Neural cell (in vitro differentiated cells): ENCODE measurements at regions not wholly inside any gene's neighbourhood (a gene's known extent, or its start where the extent isn't known, plus 50 kb on each side); places are given as distances from the start of the nearest gene placed in this dataset.

Experiments used
- EP300 ChIP-seq: fragments of 450-650 bp; conservative IDR thresholded peaks from 2 replicates; pipeline ENCODE4 v1.6.1; 2014; ENCODE audit warnings: antibody characterized with exemption, mild to moderate bottlenecking, moderate library complexity; ENCODE audit not compliant: poor library complexity, severe bottlenecking
- EZH2 ChIP-seq: fragments of 200-600, 300-800 bp; shearing (Covaris generic), sonication (generic); IDR thresholded peaks from 2 replicates; pipeline ENCODE4 v1.6.1; 2014; ENCODE audit warnings: antibody characterized with exemption, low read length, borderline replicate concordance, mild to moderate bottlenecking; ENCODE audit not compliant: insufficient read depth, poor library complexity, severe bottlenecking
- MXI1 ChIP-seq: fragments of 450-650 bp; conservative IDR thresholded peaks from 2 replicates; pipeline ENCODE4 v1.6.1; 2014; ENCODE audit warnings: antibody characterized with exemption, mild to moderate bottlenecking; ENCODE audit not compliant: poor library complexity, severe bottlenecking
- POLR2AphosphoS5 ChIP-seq: IDR thresholded peaks from 2 replicates; pipeline ENCODE4 v1.6.1; 2012
- RAD21 ChIP-seq: fragments of 450-650 bp; conservative IDR thresholded peaks from 2 replicates; pipeline ENCODE4 v1.6.1; 2014; ENCODE audit warnings: antibody characterized with exemption, mild to moderate bottlenecking, moderate library complexity
- SMC3 ChIP-seq: fragments of 450-650 bp; conservative IDR thresholded peaks from 2 replicates; pipeline ENCODE4 v1.6.1; 2014; ENCODE audit warnings: antibody characterized with exemption, mild to moderate bottlenecking, moderate library complexity; ENCODE audit not compliant: poor library complexity
- TAF1 ChIP-seq: IDR thresholded peaks from 2 replicates; pipeline ENCODE4 v1.6.1; 2012; ENCODE audit warnings: low read depth
- TF ChIP-seq, protein P1 (sequence below): IDR thresholded peaks from 2 replicates; pipeline ENCODE4 v1.6.1; 2012; ENCODE audit warnings: borderline replicate concordance
- TF ChIP-seq, protein P2 (sequence below): fragments of 450-650 bp; IDR thresholded peaks from 2 replicates; pipeline ENCODE4 v1.5.1; 2014; ENCODE audit warnings: antibody characterized with exemption, mild to moderate bottlenecking, moderate library complexity; ENCODE audit not compliant: poor library complexity, severe bottlenecking

GRCh38 chr3:40992023-40992422, 207.3 kb upstream of the CTNNB1 start:
- TF ChIP-seq, protein P1, sequence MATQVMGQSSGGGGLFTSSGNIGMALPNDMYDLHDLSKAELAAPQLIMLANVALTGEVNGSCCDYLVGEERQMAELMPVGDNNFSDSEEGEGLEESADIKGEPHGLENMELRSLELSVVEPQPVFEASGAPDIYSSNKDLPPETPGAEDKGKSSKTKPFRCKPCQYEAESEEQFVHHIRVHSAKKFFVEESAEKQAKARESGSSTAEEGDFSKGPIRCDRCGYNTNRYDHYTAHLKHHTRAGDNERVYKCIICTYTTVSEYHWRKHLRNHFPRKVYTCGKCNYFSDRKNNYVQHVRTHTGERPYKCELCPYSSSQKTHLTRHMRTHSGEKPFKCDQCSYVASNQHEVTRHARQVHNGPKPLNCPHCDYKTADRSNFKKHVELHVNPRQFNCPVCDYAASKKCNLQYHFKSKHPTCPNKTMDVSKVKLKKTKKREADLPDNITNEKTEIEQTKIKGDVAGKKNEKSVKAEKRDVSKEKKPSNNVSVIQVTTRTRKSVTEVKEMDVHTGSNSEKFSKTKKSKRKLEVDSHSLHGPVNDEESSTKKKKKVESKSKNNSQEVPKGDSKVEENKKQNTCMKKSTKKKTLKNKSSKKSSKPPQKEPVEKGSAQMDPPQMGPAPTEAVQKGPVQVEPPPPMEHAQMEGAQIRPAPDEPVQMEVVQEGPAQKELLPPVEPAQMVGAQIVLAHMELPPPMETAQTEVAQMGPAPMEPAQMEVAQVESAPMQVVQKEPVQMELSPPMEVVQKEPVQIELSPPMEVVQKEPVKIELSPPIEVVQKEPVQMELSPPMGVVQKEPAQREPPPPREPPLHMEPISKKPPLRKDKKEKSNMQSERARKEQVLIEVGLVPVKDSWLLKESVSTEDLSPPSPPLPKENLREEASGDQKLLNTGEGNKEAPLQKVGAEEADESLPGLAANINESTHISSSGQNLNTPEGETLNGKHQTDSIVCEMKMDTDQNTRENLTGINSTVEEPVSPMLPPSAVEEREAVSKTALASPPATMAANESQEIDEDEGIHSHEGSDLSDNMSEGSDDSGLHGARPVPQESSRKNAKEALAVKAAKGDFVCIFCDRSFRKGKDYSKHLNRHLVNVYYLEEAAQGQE: no peak
- TF ChIP-seq EZH2: no peak
- TF ChIP-seq, protein P2, sequence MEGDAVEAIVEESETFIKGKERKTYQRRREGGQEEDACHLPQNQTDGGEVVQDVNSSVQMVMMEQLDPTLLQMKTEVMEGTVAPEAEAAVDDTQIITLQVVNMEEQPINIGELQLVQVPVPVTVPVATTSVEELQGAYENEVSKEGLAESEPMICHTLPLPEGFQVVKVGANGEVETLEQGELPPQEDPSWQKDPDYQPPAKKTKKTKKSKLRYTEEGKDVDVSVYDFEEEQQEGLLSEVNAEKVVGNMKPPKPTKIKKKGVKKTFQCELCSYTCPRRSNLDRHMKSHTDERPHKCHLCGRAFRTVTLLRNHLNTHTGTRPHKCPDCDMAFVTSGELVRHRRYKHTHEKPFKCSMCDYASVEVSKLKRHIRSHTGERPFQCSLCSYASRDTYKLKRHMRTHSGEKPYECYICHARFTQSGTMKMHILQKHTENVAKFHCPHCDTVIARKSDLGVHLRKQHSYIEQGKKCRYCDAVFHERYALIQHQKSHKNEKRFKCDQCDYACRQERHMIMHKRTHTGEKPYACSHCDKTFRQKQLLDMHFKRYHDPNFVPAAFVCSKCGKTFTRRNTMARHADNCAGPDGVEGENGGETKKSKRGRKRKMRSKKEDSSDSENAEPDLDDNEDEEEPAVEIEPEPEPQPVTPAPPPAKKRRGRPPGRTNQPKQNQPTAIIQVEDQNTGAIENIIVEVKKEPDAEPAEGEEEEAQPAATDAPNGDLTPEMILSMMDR: no peak
- TF ChIP-seq EP300: no peak
- TF ChIP-seq TAF1: no peak
- TF ChIP-seq MXI1: no peak
- TF ChIP-seq POLR2AphosphoS5: no peak
- TF ChIP-seq RAD21: no peak
- TF ChIP-seq SMC3: no peak
